Peyer's patch (tissue), 4 donors: ENCODE measurements at regions not wholly inside any gene's neighbourhood (a gene's known extent, or its start where the extent isn't known, plus 50 kb on each side); places are given as distances from the start of the nearest gene placed in this dataset.

Source experiments
- POLR2A ChIP-seq, 2 donors: fragments of 450-650 bp; IDR thresholded peaks; one replicate each; pipeline ENCODE4 v1.5.1; 2017; ENCODE audit warnings: antibody characterized with exemption in 2 of 2, mild to moderate bottlenecking in 2 of 2, moderate library complexity in 2 of 2
- TF ChIP-seq, protein P1 (sequence below), 6 experiments: fragments of 450-650 bp in 4 of 6; fragments of 200-600 bp in 2 of 6; sonication (generic) in 1 of 6; IDR thresholded peaks; one replicate each; pipeline ENCODE4 v1.5.1; 2017 to 2019; ENCODE audit warnings: antibody characterized with exemption in 6 of 6, mild to moderate bottlenecking in 3 of 6, moderate library complexity in 1 of 6

DNA sequence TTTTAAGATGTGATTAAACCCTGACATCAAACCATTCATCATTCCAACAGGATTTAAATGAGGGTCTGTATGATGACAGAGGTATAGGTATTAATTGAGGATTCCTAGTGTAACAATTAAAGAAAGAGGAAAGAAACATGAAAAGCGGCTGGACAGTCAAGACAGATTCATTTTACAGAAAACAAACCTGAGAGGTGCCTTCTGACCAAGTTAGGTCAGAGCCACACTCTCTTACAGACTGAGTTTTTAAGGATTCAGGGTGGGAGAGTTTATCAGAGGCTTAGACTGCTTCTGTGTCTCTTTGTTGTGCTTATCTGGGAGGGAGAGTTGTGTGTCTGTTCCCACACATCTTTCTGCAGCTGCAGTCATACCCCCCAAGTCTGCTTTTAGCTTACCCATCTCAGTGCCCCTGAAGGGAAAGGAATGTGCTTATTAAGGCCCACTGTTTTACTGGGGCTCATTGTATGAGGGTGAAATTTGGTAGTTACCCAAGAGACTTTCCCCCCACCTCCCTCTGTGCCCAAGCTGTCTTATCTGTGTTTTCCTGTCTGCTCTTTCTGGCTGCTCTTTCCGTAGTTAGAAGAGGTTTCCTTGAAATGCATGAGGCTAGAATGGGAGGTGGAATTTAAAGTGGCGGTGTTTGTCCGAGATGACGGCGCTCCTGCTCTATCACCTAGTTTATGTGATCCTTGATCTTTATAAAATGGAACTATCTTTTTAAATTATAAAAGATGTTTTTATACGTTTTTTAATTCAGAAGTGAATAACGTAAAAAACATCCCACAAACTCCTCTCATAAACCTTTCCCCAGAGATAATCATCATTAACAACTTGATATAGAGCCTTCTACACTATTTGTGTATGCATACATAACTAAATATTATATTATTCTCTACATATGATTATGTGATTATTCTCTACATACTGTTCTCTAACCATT, 96.0 kb upstream of the TNFSF4 start:
- TF ChIP-seq, protein P1, sequence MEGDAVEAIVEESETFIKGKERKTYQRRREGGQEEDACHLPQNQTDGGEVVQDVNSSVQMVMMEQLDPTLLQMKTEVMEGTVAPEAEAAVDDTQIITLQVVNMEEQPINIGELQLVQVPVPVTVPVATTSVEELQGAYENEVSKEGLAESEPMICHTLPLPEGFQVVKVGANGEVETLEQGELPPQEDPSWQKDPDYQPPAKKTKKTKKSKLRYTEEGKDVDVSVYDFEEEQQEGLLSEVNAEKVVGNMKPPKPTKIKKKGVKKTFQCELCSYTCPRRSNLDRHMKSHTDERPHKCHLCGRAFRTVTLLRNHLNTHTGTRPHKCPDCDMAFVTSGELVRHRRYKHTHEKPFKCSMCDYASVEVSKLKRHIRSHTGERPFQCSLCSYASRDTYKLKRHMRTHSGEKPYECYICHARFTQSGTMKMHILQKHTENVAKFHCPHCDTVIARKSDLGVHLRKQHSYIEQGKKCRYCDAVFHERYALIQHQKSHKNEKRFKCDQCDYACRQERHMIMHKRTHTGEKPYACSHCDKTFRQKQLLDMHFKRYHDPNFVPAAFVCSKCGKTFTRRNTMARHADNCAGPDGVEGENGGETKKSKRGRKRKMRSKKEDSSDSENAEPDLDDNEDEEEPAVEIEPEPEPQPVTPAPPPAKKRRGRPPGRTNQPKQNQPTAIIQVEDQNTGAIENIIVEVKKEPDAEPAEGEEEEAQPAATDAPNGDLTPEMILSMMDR (IDR thresholded peaks at IDR 0.05) = no peak
- TF ChIP-seq POLR2A (IDR thresholded peaks at IDR 0.05) = no peak
